ENCODE measurements at regions not wholly inside any gene's neighbourhood (a gene's known extent, or its start where the extent isn't known, plus 50 kb on each side); places are given as distances from the start of the nearest gene placed in this dataset.

DNA sequence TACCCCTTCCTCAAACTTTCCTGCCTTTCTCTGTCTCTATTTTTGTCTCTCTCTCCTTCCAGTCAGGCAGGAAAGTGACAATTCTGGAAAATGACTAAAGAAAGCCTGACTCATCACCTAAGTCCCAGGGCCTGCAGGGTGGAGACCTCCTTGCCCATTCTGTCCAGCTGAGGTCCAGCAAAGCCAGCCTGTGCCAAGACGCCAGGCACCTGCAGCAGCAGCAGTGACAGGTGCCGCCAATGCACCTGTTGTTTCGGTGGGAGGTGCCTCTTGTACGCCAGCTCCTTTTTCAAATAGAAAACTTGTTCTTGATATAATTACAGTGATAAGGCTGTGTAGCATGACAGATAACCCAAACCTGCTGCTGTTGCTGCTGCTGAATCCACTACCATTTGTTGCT is 501.3 kb downstream of the NTRK3 start:
- Histone ChIP-seq H3K79me2 (ENCODE audit: control insufficient read depth, insufficient read depth, low read length) (no peaks in the 10 kb centered on the region), H3K4me1 (ENCODE audit: control insufficient read depth, extremely low read depth, insufficient read depth, low read length) (peaks cover 2% of the 10 kb centered on the region), H3K27me3 (ENCODE audit: control insufficient read depth, insufficient read depth, low read length) (no peaks in the 10 kb centered on the region), H3K4me3 (replicated peaks in 1 of 4; ENCODE audit: control extremely low read depth in 1 of 4, insufficient read depth in 1 of 4, low read depth in 3 of 4, low read length in 4 of 4) (no peak overlapping the region), H3K4me2 (ENCODE audit: extremely low read depth, insufficient read depth, low read length) (no peak overlapping the region), H2AFZ (ENCODE audit: low read length) (no peak overlapping the region), H3K27ac (ENCODE audit: insufficient read depth, low read length) (no peak overlapping the region), H4K20me1 (ENCODE audit: control insufficient read depth, extremely low read depth, insufficient read depth, low read length) (no peaks in the 10 kb centered on the region), H3K9me3 (ENCODE audit: control insufficient read depth, insufficient read depth, low read depth, low read length) (no peaks in the 10 kb centered on the region), H3K36me3 (ENCODE audit: control insufficient read depth, insufficient read depth, low read length) (no peaks in the 10 kb centered on the region), H3K9ac (ENCODE audit: insufficient read depth, low read length) (no peak overlapping the region)
- TF ChIP-seq EZH2 (IDR thresholded peaks at IDR 0.05; ENCODE audit: low read length, missing control alignments) = no peak
- TF ChIP-seq, protein P1, sequence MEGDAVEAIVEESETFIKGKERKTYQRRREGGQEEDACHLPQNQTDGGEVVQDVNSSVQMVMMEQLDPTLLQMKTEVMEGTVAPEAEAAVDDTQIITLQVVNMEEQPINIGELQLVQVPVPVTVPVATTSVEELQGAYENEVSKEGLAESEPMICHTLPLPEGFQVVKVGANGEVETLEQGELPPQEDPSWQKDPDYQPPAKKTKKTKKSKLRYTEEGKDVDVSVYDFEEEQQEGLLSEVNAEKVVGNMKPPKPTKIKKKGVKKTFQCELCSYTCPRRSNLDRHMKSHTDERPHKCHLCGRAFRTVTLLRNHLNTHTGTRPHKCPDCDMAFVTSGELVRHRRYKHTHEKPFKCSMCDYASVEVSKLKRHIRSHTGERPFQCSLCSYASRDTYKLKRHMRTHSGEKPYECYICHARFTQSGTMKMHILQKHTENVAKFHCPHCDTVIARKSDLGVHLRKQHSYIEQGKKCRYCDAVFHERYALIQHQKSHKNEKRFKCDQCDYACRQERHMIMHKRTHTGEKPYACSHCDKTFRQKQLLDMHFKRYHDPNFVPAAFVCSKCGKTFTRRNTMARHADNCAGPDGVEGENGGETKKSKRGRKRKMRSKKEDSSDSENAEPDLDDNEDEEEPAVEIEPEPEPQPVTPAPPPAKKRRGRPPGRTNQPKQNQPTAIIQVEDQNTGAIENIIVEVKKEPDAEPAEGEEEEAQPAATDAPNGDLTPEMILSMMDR (conservative IDR thresholded peaks at IDR 0.05 in 1 of 2, IDR thresholded peaks at IDR 0.05 in 1 of 2; ENCODE audit: low read depth in 1 of 2, low read length in 2 of 2) = no peak
- no peak for DNase-seq (ENCODE audit: low read depth in 2 of 2)

DNA sequence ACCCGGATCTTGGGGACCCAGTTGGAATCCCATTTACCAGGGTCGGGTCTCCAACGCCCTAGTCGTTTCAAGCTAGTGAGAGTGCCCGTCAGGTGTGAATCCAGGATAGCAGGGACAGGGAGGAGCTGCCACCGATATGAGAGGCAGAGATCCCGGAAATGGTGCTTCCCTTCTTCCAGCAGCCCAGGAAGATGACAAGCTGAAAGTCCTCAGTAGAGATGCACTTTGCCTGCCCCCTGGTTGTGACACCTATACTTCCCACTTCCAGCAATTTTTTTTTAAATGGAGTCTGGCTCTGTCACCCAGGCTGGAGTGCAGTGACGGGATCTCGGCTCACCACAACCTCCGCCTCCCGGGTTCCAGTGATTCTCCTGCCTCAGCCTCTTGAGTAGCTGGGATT is 503.0 kb downstream of the NTRK3 start:
- no peak overlapping the region for H2AFZ ChIP-seq (ENCODE audit: low read length)
- H3K4me1 ChIP-seq (ENCODE audit: control insufficient read depth, extremely low read depth, insufficient read depth, low read length) = peaks cover 2% of the 10 kb centered on the region
- DNase-seq (ENCODE audit: low read depth in 2 of 2) = no peak
- no peaks in the 10 kb centered on the region for H4K20me1 ChIP-seq (ENCODE audit: control insufficient read depth, extremely low read depth, insufficient read depth, low read length)
- H3K4me3 ChIP-seq (replicated peaks in 1 of 4; ENCODE audit: control extremely low read depth in 1 of 4, insufficient read depth in 1 of 4, low read depth in 3 of 4, low read length in 4 of 4) = no peak overlapping the region
- no peaks in the 10 kb centered on the region for H3K36me3 ChIP-seq (ENCODE audit: control insufficient read depth, insufficient read depth, low read length)
- no peaks in the 10 kb centered on the region for H3K9me3 ChIP-seq (ENCODE audit: control insufficient read depth, insufficient read depth, low read depth, low read length)
- no peaks in the 10 kb centered on the region for H3K79me2 ChIP-seq (ENCODE audit: control insufficient read depth, insufficient read depth, low read length)
- no peaks in the 10 kb centered on the region for H3K27me3 ChIP-seq (ENCODE audit: control insufficient read depth, insufficient read depth, low read length)
- no peak overlapping the region for H3K4me2 ChIP-seq (ENCODE audit: extremely low read depth, insufficient read depth, low read length)
- H3K27ac ChIP-seq (ENCODE audit: insufficient read depth, low read length) = no peak overlapping the region
- no peak for TF ChIP-seq EZH2 (IDR thresholded peaks at IDR 0.05; ENCODE audit: low read length, missing control alignments)
- TF ChIP-seq, protein P1 (conservative IDR thresholded peaks at IDR 0.05 in 1 of 2, IDR thresholded peaks at IDR 0.05 in 1 of 2; ENCODE audit: low read depth in 1 of 2, low read length in 2 of 2) = no peak
- no peak overlapping the region for H3K9ac ChIP-seq (ENCODE audit: insufficient read depth, low read length)

DNA sequence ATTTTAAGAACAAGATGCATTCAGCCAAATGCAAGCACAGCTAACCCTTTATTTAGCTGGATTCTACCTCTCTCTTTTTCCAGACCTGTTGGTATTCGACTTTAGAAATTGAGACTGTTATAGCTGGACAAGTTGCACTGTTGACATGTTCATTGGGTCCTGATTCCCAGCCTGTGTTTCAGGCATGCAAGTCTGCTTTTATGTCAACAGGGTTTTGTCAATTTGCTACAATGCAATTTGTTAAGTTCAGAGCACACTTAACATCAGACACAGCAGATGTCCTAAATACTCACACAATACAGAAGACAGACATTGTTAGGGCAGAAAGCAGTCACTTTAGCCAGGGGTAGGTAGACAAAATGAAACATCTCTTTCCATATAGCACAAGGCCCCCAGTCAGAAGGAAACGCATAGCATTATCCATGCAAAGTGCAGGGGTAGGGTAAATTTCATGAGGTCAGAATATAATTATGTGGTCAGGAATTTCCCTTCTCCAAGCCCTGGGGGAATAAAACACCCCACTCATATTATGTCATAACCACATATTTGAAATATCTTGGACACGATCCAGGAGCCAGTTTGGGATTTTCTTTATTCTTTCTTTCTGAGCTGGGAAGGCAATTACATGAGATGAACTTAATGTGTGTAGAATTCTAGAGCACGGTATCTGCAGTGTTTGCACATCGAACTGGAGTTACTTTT is 504.1 kb downstream of the NTRK3 start:
- peak overlapping the region; percentile 60 for H3K27ac ChIP-seq (ENCODE audit: insufficient read depth, low read length)
- no peak for TF ChIP-seq EZH2 (IDR thresholded peaks at IDR 0.05; ENCODE audit: low read length, missing control alignments)
- TF ChIP-seq, protein P1 (conservative IDR thresholded peaks at IDR 0.05 in 1 of 2, IDR thresholded peaks at IDR 0.05 in 1 of 2; ENCODE audit: low read depth in 1 of 2, low read length in 2 of 2) = no peak

More for the DNA sequence above, 504.1 kb downstream of the NTRK3 start:
- peak; percentile 55 to 92 for DNase-seq (ENCODE audit: low read depth in 2 of 2)
- peak overlapping the region; percentile 74 for H3K4me2 ChIP-seq (ENCODE audit: extremely low read depth, insufficient read depth, low read length)
- no peaks in the 10 kb centered on the region for H3K9me3 ChIP-seq (ENCODE audit: control insufficient read depth, insufficient read depth, low read depth, low read length)
- peaks cover 2% of the 10 kb centered on the region for H3K4me1 ChIP-seq (ENCODE audit: control insufficient read depth, extremely low read depth, insufficient read depth, low read length)
- H3K36me3 ChIP-seq (ENCODE audit: control insufficient read depth, insufficient read depth, low read length) = no peaks in the 10 kb centered on the region
- H3K27me3 ChIP-seq (ENCODE audit: control insufficient read depth, insufficient read depth, low read length) = no peaks in the 10 kb centered on the region
- no peak overlapping the region for H3K4me3 ChIP-seq (replicated peaks in 1 of 4; ENCODE audit: control extremely low read depth in 1 of 4, insufficient read depth in 1 of 4, low read depth in 3 of 4, low read length in 4 of 4)
- no peaks in the 10 kb centered on the region for H4K20me1 ChIP-seq (ENCODE audit: control insufficient read depth, extremely low read depth, insufficient read depth, low read length)
- no peaks in the 10 kb centered on the region for H3K79me2 ChIP-seq (ENCODE audit: control insufficient read depth, insufficient read depth, low read length)
- H3K9ac ChIP-seq (ENCODE audit: insufficient read depth, low read length) = no peak overlapping the region
- no peak overlapping the region for H2AFZ ChIP-seq (ENCODE audit: low read length)
